ENCODE measurements at regions not wholly inside any gene's neighbourhood (a gene's known extent, or its start where the extent isn't known, plus 50 kb on each side); places are given as distances from the start of the nearest gene placed in this dataset.

DNA sequence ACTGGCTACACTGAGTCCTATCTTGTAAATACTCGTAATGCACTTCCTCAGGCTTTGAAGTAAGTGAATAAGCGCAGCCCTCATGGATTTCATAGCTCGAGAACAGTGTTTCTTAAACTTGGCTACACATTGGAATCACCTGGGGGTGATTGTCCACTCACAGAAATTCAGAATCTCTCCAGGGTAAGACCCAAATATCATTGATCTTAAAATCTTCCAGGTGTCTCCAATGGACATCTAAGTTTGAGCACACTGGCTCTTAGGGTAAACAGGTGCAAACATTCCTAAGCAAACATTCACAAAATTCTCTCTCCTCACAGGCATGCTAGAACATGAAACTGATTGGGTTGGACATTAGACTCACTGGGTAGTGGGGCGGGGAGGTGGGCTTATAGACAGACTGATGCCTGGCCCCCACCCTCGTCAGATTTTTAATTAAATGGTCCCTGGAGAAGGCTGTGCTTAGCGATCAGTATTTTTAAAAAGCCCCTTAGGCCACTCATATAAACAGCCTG, 279.7 kb upstream of the TBL1XR1 start:
- H3K27ac ChIP-seq: no peak overlapping the region
- ATAC-seq (no peak), DNase-seq (no peak)
- no peaks in the 10 kb centered on the region for H3K27me3 ChIP-seq
- no peaks in the 10 kb centered on the region for H3K9me3 ChIP-seq
- H3K4me1 ChIP-seq: peaks cover 0 to 11% (median 4%) of the 10 kb centered on the region in 4 donors
- intact Hi-C loops (cut with DNase I): no loop called here
- H3K4me3 ChIP-seq: no peak overlapping the region
- no peaks in the 10 kb centered on the region for H3K36me3 ChIP-seq
- 88% methylated on average over 6 of the region's 6 CpGs for WGBS (ENCODE audit: insufficient coverage, low coverage, low lambda C conversion rate, missing lambda C conversion rate)
- TF ChIP-seq, protein P1, sequence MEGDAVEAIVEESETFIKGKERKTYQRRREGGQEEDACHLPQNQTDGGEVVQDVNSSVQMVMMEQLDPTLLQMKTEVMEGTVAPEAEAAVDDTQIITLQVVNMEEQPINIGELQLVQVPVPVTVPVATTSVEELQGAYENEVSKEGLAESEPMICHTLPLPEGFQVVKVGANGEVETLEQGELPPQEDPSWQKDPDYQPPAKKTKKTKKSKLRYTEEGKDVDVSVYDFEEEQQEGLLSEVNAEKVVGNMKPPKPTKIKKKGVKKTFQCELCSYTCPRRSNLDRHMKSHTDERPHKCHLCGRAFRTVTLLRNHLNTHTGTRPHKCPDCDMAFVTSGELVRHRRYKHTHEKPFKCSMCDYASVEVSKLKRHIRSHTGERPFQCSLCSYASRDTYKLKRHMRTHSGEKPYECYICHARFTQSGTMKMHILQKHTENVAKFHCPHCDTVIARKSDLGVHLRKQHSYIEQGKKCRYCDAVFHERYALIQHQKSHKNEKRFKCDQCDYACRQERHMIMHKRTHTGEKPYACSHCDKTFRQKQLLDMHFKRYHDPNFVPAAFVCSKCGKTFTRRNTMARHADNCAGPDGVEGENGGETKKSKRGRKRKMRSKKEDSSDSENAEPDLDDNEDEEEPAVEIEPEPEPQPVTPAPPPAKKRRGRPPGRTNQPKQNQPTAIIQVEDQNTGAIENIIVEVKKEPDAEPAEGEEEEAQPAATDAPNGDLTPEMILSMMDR (IDR thresholded peaks at IDR 0.05): no peak
- TF ChIP-seq POLR2A (IDR thresholded peaks at IDR 0.05): no peak

DNA sequence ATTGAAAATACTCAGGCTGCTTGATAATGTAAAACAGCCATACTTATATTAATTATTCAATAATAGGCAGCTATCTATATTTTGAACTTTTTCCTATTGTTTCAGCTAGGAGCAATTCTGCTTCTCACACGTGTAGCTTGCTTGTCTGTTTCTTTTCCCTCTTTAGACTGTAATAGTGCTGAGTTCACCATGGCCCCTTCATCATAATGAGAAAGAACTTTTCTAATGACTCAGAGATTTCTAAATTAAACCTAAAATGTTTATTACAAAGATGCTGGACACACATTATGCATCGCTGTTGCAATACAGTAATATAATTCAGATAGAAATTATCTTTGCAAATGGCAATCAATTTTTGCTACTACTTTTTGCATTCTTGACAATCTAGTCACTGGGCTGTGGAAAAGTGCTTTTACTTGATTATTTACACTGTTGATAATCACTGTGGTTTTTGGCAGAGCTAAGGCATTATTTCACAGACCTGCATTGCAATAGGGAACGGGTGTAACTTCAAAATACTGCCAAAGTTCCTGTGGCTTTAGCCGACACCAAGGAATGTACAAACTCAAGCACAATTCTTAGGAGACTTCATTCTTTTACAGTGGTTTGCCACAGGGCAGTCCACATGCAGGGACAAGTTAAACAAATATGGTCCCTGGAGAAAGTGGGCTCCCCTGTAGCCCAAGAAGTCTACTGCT, 281.0 kb upstream of the TBL1XR1 start:
- H3K27ac ChIP-seq: peak overlapping the region in 1 of 3 donors; percentile 28
- H3K4me3 ChIP-seq: no peak overlapping the region
- no peaks in the 10 kb centered on the region for H3K27me3 ChIP-seq
- 3% methylated on average over 4 of the region's 4 CpGs for WGBS (ENCODE audit: insufficient coverage, low coverage, low lambda C conversion rate, missing lambda C conversion rate)
- peak in 1 of 3 donors; percentile 54 for DNase-seq
- intact Hi-C loops (cut with DNase I): no loop called here
- TF ChIP-seq, protein P1 (IDR thresholded peaks at IDR 0.05): no peak
- TF ChIP-seq POLR2A (IDR thresholded peaks at IDR 0.05): no peak
- H3K36me3 ChIP-seq: no peaks in the 10 kb centered on the region
- H3K9me3 ChIP-seq: no peaks in the 10 kb centered on the region
- peak; percentile 91 to 96 (median 94) for ATAC-seq
- H3K4me1 ChIP-seq: peaks cover 0 to 11% (median 4%) of the 10 kb centered on the region in 4 donors

DNA sequence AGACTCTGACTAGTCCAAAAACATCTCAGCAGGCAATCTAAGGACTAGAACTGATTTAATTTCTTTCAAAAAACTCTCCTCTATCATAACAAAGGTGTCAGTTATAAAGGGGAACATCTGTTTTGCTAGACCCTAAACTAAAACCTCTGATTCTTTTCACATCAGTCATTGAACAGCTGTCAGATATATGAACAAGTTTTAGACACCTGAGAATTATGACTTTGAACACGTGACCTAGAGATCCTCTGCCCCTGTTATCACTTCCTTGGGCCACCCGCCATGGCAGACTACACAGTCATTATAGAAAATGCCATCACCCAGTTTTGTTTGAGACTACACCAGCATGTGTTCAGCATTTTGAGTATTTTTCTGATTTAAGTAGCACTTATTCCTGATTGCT, 282.3 kb upstream of the TBL1XR1 start:
- 83% methylated on average over 2 of the region's 2 CpGs for WGBS (ENCODE audit: insufficient coverage, low coverage, low lambda C conversion rate, missing lambda C conversion rate)
- H3K4me1 ChIP-seq: peaks cover 0 to 11% (median 4%) of the 10 kb centered on the region in 4 donors
- ATAC-seq (no peak), DNase-seq (no peak)
- no peaks in the 10 kb centered on the region for H3K27me3 ChIP-seq
- intact Hi-C loops (cut with DNase I): no loop called here
- H3K27ac ChIP-seq: no peak overlapping the region
- no peaks in the 10 kb centered on the region for H3K36me3 ChIP-seq
- H3K4me3 ChIP-seq: no peak overlapping the region
- no peak for TF ChIP-seq POLR2A (IDR thresholded peaks at IDR 0.05)
- TF ChIP-seq, protein P1 (IDR thresholded peaks at IDR 0.05): no peak
- H3K9me3 ChIP-seq: no peaks in the 10 kb centered on the region

DNA sequence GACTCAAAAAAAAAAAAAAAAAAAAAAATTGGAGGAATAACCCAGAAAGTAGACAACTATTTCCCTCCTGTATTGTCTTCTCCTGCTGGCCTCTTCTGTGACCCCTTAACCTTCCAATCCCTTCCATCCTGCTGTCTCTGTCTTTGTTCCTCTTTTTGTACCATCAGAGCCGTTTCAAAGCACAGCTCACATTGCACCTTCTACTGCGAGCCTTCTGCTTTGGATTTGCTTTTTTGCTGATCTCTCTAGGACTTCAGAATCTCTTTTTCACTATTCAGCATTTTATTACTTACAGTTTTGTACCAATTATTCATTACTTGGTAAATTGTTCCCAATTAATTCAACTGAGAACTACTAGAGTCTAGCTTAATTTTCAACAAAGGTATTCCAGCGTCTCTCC, 284.0 kb upstream of the TBL1XR1 start:
- Histone ChIP-seq H3K9me3 (no peaks in the 10 kb centered on the region), H3K27ac (no peak overlapping the region), H3K27me3 (no peaks in the 10 kb centered on the region), H3K4me1 (peaks cover 0 to 11% (median 4%) of the 10 kb centered on the region in 4 donors), H3K4me3 (no peak overlapping the region), H3K36me3 (no peaks in the 10 kb centered on the region)
- no peak for TF ChIP-seq POLR2A (IDR thresholded peaks at IDR 0.05)
- TF ChIP-seq, protein P1 (IDR thresholded peaks at IDR 0.05): no peak
- intact Hi-C loops (cut with DNase I): no loop called here
- no peak for DNase-seq
- WGBS (ENCODE audit: insufficient coverage, low coverage, low lambda C conversion rate, missing lambda C conversion rate): 70% methylated on average over 3 of the region's 3 CpGs
- ATAC-seq: no peak
